ENCODE measurements at regions not wholly inside any gene's neighbourhood (a gene's known extent, or its start where the extent isn't known, plus 50 kb on each side); places are given as distances from the start of the nearest gene placed in this dataset.

DNA sequence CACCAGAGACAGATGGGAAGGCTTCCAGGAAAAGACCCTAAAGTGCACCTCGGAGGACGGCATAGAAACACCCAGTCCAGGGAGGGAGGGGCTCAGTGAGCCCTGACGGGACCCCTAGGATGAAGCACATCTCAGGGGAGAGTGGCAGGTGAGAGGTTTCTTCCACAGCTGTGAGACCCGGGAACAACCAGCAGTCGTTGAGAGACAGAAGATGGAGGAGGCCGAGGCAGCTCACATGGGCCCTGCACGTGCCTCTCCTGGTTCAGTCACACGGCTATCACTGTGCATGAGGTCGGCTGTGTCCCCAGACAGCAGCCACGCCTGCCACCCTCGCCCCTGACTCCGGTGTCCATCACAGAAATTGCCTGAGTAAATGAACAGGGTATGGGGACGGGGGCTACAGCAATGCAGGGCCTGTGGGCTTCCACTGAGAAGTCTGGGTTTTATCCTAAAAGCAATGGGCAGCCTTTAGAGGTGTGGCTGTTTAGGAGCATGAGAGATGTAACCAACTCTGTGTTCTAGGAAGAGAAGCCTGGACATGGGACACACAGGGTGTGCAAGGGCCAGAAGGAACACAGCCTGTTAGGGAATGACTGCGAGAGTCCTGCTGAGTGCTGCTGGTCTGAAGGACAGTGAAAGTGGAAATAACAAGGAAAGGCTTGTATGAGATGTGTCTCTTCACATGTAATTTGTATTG, 102.0 kb downstream of the TMEM18 start:
- DNase-seq, result no peak

DNA sequence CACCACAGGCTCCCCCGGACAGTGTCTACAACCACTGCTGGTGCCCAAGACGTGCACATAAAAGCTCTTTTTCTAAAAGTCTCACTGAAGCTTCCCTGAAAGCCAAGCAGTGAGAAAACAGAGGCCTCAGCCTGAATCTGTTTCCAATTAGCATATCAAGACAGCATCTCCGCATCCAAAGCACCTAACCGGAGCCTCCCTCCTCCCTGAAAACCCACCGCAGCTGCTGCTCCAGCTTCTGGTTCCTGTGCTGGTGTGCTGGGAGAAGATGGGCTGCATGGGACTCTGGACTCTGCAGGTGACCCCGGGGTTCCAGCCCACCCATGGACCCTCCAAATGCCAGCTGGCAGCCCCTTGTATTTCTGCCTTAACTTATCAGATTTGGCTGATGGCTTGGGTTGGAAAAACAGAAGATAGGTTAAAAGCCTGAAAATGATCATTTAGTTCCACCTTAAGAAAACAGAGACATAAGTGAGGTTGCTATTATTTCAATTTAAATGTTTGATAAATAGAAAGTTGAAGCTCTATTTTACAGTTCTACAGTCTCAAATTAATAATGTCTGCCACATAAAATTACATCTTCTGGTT, 103.3 kb downstream of the TMEM18 start:
- no peak for DNase-seq

DNA sequence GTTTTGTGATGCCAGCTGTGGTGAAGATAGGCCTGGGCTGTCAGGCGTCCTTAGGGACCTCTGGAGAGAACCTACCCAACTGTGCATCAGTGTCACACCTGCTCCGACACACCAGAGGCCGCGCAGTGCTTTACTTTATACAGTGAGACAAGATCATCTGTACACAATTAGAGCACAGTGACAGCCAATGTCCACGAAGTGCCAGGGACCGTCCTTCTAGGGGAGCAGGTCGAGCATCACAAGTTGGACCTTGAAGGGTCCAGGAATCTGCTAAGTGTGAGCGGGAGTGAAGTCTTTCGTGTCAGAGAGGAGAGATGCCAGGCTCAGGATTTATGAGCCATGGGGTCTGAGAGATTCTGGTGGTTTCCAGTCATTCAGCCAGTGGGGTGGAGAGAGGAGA, 104.2 kb downstream of the TMEM18 start:
- DNase-seq, result no peak

DNA sequence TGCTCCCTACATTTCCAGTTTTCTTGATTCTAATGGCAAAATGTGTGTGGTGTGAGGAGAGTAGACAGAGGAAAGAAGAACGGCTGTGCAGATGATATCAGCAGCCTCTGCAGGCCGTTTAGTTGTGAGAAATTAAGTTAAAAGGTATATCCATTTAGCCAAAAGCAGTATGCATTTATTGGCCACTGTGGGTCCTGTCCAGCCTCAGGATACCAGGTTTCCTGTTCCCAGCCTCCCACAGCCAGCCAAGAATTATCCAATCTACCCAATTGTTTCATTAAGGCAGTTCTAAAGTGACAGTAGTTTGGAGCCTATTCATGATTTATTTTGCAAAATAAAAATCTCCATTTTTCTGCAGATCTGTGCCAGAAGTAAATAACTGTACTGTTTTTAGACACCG, 107.5 kb downstream of the TMEM18 start:
- no peak for DNase-seq

DNA sequence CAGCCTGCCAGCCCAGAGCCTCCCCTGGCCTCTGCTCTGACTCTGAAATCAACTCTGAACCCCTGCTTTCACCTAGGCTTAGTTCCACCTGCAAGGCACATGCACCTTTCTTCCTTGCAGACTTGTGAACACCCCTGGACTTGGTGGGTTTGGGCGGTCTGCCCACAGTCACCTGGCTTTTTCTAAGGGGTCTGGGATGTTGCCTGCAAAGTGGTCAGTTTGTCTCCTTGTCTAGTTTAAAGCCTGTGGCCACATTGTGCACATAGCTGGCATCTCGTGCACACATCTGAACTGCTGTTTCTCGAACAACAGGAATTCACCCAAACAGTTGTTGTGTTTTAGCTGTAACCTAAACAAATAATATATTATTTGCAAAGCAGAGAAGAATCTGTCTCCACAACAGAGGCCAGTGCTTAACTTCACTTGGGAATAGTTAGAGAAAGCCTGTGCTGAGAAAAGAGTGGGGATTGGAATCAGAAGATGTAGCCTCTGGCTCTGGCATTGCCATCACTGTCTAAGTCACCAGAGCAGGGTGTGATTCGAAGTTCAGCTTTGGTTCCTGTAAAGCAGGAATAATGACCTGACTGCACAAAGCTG, 108.5 kb downstream of the TMEM18 start:
- DNase-seq, result no peak

DNA sequence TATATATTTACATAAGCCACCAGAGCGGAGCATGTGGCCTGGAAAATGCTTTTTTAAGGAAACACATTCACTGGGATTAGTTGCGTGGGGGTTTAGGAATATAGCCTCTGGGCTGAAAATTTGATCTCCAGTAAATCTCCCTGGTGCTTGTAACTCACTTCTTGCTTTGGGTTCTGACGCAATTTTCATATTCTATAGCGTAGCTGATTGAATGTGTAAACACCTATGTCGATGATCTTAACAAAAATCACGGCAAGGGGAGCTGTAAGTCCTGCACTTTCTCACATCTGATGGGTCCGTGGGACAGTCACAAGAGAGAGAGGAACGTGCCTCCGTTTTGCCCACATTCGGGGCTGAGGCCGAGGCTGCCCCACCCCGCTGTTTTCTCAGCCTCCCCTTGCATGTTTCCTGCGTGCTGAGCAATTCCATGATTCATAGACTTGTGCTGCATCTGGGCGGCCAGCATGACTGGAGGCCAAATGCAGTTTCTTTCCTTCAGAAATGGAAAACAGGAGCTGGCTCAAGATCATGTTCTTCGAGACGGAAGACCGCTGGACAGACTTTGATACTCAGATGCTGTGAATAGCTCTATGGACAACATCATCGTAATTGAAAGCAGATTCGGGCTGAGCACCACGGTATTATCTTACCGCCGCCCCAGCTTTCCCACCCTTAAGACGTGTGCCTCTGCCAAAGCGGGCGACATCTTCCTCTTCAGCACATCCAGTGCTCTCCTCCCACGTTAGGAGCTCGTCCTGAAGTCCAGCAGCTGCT, 109.2 kb downstream of the TMEM18 start:
- DNase-seq, result no peak

DNA sequence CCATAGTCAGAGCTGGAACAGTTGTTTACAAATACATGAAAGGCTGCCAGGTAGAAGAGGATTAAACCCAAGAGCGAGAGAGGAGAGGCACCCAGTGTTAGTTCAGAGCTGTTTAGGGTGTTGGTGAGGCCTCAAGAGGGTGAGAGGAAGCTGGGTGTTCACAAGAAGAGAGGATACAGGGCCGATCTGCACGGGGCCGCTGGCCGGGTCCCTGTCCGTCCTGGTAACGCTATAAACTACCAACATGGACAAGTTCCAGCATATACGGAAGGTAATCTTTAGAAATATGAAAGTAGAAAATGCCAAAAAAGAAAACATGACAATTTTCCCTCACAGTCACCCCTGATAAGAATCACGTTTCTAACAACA, 109.7 kb downstream of the TMEM18 start:
- no peak for DNase-seq

DNA sequence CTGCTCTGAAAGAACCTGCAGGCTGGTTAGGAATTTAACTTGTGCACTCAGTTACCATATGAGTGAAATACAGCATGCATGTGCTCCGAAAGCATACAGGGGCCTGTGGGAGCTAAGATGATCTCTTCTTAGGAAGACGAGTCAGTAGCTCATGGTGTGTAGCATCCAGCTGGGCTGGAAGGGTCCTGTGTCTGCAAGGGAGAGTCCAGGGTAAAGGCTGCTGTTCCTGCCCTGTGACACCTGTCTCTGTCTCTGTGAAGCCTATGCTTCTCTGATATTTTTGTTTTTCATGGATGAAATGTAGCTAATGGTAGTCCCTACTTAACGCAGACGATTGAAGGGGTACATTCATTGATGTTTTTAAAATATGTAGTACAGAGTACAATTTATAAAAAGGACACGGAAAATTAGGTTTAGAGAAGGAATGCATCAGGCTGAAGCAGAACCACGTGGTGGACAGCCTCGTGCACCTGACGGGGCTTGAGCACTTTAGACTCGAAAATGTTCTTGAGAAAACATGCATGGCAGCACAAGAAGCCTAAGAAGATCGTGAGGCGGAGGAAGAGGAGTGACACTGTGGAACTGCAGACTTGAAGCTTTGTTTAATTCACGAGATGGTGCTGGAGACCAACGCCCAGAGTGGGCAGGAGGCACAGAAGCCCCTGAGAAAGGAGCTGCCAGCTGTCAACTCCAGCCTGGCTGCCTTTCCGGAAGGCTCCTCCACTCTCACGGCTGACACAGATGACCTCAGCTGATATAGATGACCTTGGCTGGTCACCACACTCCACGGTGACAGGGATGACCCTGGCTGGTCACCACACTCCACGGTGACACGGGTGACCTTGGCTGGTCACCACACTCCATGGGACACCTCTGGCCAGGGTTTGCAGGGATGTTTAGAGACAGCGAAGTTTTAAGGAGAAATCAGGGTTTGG, 110.6 kb downstream of the TMEM18 start:
- DNase-seq, result no peak

DNA sequence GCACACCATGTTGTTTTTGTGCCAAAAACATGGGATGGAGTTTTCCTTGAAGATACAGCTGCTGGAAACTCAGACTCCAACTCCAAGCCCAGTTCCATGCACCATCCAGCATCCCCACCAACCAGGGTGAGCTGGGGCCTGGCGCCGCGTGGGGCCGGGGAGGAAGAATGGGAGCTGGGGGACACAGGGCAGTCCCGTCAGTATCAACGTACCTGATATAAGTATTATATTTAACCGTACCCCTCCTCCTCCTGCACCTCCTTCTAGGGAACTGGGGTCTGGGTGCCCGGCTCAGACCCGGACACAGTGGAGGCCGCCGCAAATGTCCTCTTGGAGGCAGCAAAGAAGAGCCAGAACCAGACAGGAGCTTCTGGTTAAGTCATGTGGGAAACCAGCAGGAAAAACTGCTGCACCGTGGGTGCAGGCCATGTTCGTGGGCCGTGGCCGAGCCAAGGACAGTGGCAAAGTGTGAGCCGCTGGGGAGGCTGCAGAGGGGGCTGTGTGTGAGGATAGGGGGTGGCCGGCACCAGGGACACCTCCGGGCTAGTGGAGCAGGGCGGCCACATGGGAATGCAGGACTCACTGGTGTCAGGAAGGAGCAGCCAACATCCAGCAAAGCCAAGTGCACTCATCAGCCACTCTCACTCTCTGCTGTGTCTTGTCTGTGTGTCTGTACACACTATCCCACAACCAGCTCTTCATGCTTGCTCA, 112.6 kb downstream of the TMEM18 start:
- no peak for DNase-seq

DNA sequence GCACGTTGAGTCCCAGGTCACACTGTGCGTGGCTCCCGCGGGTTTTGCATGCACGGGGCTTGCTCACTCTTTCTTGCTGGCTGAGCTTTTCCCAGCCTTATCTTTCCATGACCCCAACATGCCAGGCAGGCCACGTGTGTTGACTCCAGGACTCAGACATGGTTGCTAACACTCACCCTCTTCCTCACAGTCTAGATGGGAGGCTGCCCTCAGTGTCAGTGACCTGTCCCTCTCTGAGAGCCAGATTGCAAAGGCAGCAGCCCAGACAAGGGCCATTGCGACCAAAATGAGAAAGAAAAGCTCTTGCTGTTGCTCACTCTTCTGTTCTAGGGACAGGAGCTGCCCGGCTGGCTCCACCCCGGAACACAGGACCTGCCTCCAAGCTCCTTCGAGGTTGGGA, 113.7 kb downstream of the TMEM18 start:
- no peak for DNase-seq

DNA sequence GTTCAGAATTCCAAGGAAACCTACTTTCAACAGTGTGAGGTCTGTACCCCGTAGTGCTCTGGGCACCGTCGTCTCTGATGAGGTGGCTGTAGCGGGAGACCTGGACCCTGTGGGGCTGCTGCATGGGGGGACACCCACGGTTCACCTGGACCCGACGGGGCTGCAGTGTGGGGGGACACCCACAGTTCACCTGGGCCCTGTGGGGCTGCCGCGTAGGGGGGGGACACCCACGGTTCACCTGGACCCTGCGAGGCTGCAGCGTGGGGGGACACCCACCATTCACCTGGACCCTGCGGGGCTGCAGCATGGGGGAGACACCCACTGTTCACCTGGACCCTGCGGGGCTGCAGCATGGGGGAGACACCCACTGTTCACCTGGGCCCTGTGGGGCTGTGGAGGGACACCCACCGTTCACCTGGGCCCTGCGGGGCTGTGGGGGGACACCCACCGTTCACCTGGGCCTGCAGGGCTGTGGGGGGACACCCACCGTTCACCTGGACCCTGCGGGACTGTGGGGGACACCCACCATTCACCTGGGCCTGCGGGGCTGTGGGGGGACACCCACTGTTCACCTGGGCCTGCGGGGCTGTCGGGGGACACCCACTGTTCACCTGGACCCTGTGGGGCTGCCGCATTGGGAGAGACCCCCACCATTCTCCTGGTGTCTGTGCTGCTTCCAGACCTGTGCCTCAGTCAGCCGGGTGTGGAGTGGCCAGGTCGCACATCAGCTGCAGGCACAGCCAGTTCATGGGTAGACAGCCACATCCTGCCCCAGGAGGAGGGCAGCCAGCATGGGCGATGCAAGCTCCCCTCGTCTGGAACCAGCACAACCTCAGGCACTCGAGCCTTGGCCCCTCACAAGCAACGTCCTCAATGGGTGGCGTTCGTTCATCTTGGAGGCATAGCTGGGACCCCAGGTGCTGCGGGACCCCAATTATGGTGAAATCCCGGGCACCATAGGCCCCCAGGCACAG, 114.5 kb downstream of the TMEM18 start:
- DNase-seq, result no peak

DNA sequence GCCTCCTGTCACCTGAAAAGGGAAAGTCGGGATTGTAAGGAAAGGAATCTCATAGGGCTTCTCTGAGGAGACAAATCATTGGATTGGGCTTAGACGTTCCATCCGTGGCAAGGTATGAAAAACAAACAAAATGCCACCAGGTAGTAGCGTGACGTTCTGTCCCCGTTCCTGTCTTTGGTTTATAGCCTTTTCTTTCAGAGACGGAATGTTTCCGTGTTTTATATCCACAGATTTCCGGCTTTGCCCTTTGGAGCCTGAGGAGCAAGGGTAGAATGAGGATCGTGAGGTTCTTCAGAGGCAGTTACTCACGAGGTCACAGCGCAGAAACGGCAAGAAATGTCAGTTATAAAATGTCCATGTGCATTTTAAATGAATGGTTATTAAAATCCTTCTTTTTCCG, 118.3 kb downstream of the TMEM18 start:
- no peak for DNase-seq

DNA sequence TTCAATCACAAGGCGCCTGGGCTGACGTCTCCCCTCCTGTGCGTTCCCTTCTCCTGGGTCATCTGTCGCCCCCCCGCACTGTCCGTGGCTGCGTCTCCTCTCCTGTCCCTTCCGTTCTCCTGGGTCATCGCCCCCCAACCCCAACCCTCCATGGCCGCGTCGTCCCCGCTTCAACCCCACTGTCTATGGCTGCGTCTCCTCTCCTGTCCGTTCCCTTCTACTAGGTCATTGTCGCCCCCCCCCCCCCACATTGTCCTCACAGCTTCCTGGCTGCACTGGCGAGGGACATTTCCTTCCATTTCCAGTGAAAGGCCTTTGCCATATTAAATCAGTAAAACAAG, 118.9 kb downstream of the TMEM18 start:
- DNase-seq, result no peak

DNA sequence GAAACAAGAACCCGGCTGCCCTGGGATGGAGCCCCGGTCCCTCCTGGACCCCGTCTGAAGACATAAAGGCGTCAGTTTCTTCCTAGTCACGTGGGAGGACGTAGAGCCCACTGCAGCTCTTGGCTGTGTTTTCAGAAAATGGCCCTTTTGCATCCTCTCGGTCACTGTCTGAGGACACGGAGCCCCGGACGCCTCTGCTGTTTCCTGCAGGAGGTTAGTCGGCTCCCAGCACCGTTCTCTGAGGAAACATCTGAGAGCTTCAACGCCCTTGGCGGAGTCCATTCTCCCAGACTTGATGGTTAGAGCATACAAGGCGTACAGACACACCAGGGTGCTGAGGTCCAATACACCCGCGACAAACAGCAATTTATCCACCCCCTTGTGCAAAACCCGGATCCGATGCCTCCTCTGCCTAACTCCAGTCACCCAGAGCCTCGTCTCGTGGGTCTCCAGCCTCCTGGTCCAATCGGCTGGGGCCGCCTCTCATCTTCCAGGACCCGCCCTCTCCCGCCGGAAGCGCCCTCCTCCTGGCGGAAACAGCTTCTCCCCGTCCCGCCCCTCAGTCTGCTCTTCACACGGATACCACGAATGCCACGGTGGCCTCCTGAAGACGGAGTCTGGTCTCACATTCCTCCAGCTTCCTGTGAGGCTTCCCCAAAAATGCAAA, 119.4 kb downstream of the TMEM18 start:
- no peak for DNase-seq

DNA sequence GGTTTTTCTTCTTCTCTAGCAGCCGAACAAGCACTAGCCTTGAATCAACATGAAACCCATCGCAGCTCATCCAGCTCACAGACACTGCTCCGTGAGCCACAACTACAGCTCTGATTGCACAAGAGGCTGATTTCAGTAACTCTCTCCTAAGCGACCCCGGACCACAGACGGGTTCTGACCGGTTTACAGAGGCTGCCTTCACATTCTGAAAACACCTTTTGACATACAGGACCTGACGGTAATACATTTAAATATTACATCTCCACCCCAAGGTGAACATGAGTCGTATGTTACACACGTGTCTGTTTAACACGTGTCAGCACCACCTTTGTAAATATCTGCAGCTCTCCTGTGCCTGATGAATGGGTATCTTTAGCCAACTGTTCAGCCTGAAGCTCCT, 120.7 kb downstream of the TMEM18 start:
- no peak for DNase-seq

DNA sequence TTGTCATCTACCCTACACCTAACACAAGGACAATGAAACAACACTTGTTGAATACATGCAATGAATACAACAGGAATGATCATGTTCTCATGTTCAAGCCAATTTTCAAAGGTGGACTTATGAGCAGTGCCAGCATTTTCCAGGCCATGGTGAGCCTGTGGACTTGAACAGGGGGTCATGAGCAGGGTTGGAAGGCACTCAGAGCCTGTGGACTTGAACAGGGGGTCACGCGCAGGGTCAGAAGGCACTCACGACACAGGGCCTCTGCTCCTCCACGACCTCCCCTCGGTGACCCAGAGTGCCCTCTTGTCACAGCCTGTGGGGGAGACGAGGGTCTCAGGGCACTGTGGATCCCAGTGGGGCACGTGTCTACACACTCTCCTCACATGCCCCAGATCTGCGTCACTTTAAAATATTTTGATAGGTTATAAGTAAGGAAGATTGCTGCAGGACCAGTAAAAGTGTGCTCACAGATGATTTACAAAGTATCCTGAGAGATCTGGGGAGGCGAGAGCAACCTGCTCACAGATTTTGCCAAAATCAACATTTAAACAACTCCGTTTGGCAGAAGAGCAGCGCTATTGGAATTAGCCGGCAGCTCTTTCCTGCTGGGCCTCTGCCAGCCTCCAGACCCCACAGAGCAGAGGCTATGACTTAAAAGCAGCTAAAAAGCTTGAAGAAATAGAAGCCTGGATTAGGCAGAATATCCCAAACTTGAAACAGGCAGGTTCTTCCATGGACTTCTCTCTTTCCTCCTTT, 121.9 kb downstream of the TMEM18 start:
- DNase-seq, result no peak

DNA sequence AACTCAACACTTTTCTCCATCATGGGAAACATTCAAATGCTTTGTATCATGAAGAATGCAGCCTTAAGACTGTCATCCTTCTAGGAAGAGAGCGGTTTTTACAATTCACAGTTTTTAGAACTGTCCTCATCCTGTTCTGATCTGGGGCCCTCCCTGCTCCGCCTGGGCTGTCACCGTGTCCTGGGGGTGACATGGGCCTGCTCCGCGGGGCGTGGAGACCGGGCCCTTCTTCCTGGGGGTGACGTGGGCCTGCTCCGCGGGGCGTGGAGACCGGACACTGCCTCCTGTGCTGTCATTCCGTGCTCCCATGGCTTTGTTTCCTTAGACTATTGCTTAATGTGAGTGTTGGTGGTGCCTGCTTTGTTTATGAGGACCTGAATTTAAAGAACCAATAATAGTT, 122.8 kb downstream of the TMEM18 start:
- no peak for DNase-seq

DNA sequence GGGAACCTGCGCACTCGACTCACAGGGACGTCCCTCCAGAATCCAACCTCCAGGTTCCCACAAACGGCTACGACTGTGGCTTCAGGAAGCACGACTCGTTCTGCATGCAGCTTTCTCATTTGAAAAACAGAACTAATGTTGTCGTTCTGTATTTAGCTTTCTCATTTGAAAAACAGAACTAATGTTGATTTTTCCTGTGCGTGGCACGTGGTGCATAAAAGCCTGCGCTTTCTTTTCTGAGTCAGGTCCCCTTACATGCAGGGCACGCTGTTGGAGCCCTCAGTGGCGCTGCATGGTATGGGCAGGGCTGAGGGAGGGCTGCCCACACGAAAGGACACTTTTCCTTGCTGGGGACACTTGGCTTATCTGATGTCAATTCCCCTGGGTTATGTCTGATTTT, 124.3 kb downstream of the TMEM18 start:
- DNase-seq, result no peak

DNA sequence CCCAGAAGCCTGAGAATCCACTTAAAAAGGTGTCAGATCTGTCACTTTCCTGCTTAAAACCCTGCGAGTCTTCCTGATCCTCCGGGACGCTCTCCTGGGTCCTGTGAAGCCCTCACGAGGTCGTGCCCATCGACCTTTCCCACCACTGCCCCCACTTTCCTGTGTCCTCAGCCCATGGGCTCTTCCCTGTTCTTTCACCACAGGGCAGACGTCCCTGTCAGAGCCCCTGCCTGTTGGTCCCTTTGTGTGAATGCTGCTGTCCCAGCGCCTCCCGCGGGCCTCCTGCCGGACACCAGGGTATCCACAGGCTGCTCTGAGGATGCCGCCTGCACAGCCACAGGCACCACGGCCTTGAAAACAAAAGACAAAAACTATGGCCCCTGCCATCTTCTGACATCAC, 125.6 kb downstream of the TMEM18 start:
- DNase-seq, result no peak

Data from Kasumi-1 (cell line).